GM12873 (cell line): ENCODE measurements at regions not wholly inside any gene's neighbourhood (a gene's known extent, or its start where the extent isn't known, plus 50 kb on each side); places are given as distances from the start of the nearest gene placed in this dataset.

Experiments
- CTCF ChIP-seq: IDR thresholded peaks from 2 replicates; pipeline ENCODE4 v1.5.1; 2012; ENCODE audit warnings: low read depth, mild to moderate bottlenecking, moderate library complexity, low read length, control low read depth; ENCODE audit not compliant: insufficient read depth; ENCODE audit errors: missing control alignments

DNA sequence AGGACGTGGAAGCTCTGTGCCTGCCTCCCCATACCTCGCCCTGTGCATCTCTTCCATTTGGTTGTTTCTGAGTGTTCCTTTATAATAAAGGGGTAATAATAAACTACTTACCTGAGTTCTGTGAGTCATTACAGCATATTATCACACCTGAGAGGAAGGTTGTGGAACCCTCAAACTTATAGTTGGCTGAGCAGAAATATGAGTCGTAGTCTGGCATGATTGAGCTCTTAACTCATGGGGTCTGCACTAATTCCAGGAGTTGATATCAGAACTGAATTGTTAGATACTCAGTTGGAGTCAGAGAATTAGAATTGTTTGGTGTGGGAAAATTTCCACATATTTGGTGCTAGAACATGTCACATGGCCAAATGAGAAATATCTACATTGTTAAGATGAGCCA lies 52.4 kb upstream of the HTR2A start:
- TF ChIP-seq CTCF, result no peak

GRCh38 chr13:46948338-46948737 lies 51.5 kb upstream of the HTR2A start:
- TF ChIP-seq CTCF, result no peak

DNA sequence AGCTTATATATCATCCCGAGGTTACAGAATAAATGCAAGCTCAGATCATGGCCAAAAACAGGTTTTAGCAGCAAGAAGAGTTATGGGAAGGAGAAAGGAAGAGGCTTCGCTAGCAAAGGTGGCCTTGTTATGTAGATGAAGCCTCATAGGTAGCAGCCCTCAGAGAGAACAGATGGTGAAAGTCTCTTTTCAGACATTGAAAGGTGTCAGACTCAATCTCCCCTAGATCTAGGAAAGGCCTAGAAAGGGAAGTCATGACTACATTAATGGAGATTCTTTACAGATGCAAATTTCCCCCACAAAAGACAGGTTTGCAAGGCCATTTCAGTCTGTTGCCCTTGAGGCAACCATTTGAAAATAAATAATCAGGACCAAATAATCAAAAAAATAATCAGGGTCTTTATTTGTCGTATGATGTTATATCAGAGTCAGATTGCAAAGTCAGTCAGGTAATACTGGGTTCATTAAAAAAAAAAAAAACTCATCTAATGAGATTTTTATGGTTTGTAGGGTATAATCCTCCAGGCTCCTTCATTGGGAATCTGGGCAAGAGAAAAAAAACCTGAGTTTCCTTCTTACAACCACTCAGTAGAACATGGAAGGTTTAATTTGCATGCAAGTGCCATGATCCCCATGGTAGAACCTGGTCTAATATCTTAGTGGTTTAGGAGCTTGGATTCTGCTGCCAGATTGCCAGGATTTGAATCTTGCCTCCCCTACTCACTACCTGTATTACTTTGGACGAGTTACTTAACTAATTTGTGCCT lies 50.8 kb upstream of the HTR2A start:
- TF ChIP-seq CTCF, result no peak
